Right renal pelvis (tissue), 4 donors: ENCODE measurements at regions not wholly inside any gene's neighbourhood (a gene's known extent, or its start where the extent isn't known, plus 50 kb on each side); places are given as distances from the start of the nearest gene placed in this dataset.

ENCODE experiments used
- DNase-seq, 4 donors: peaks; one replicate each; pipeline ENCODE4 v3.0.0-alpha.2; 2013; ENCODE audit warnings: low read depth in 4 of 4, low spot score in 3 of 4, missing footprints in 1 of 4

GRCh38 chr10:130869179-130869841 lies 442.2 kb downstream of the TCERG1L start:
- DNase-seq = no peak

- no peak for DNase-seq
Observed at GRCh38 chr10:130871406-130871805, 440.1 kb downstream of the TCERG1L start.

GRCh38 chr10:130873636-130874035 lies 437.9 kb downstream of the TCERG1L start:
- no peak for DNase-seq

- DNase-seq = no peak
Observed at GRCh38 chr10:130875116-130875515, 436.4 kb downstream of the TCERG1L start.

GRCh38 chr10:130875897-130876472 lies 435.5 kb downstream of the TCERG1L start:
- DNase-seq = no peak

GRCh38 chr10:130877126-130877525 lies 434.4 kb downstream of the TCERG1L start:
- no peak for DNase-seq

GRCh38 chr10:130878131-130878530 lies 433.4 kb downstream of the TCERG1L start:
- DNase-seq = no peak

- DNase-seq = no peak
Observed at GRCh38 chr10:130882906-130883305, 428.6 kb downstream of the TCERG1L start.

GRCh38 chr10:130884456-130884855 lies 427.1 kb downstream of the TCERG1L start:
- no peak for DNase-seq

GRCh38 chr10:130885021-130885655 lies 426.4 kb downstream of the TCERG1L start:
- no peak for DNase-seq

- DNase-seq = no peak
Observed at GRCh38 chr10:130887170-130887569, 424.4 kb downstream of the TCERG1L start.

- DNase-seq = no peak
Observed at GRCh38 chr10:130888493-130888892, 423.0 kb downstream of the TCERG1L start.

GRCh38 chr10:130889240-130889639 lies 422.3 kb downstream of the TCERG1L start:
- no peak for DNase-seq

- no peak for DNase-seq
Observed at GRCh38 chr10:130889780-130890179, 421.7 kb downstream of the TCERG1L start.

- no peak for DNase-seq
Observed at GRCh38 chr10:130891066-130891465, 420.5 kb downstream of the TCERG1L start.

GRCh38 chr10:130894471-130894870 lies 417.1 kb downstream of the TCERG1L start:
- no peak for DNase-seq

- no peak for DNase-seq
Observed at GRCh38 chr10:130895161-130895560, 416.4 kb downstream of the TCERG1L start.

- DNase-seq = no peak
Observed at GRCh38 chr10:130897815-130898214, 413.7 kb downstream of the TCERG1L start.

GRCh38 chr10:130898381-130898780 lies 413.1 kb downstream of the TCERG1L start:
- no peak for DNase-seq

GRCh38 chr10:130899856-130900255 lies 411.7 kb downstream of the TCERG1L start:
- DNase-seq = no peak

- no peak for DNase-seq
Observed at GRCh38 chr10:130900441-130901160, 410.9 kb downstream of the TCERG1L start.
